ENCODE measurements at regions not wholly inside any gene's neighbourhood (a gene's known extent, or its start where the extent isn't known, plus 50 kb on each side); places are given as distances from the start of the nearest gene placed in this dataset.

DNA sequence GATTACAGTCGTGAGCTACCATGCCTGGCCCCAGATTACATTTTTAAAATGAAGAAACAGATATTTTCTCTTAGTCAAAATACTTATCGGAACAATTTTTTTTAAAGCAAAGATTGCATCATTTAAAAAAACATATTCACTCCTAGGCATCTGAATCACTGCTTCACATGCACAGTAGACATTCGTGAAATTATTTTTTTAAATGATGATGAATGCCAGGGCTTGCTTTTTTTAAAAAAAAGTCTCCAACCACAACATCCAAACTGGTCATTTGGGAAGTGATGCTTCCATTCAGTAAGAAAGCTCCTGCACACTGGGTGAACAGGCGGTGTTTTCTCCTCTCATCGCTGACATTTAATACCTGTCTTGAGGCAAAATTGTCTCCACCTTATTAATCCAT lies 223.0 kb upstream of the DMRT1 start (continued):
- no peak for TF ChIP-seq ZNF16 (tag by site-specific recombination; IDR thresholded peaks at IDR 0.05; ENCODE audit: low read depth)
- no peak for TF ChIP-seq ZNF211 (tag by site-specific recombination; IDR thresholded peaks at IDR 0.05; ENCODE audit: low read depth)
- TF ChIP-seq ZFP41 (tag by site-specific recombination; IDR thresholded peaks at IDR 0.05; ENCODE audit: borderline replicate concordance): no peak
- no peak for TF ChIP-seq MZF1 (tag by site-specific recombination; IDR thresholded peaks at IDR 0.05; ENCODE audit: borderline replicate concordance)
- TF ChIP-seq GLIS1 (tag by site-specific recombination; IDR thresholded peaks at IDR 0.05): no peak

GRCh38 chr9:621201-621855 lies 220.2 kb upstream of the DMRT1 start:
- TF ChIP-seq MYNN (tag by site-specific recombination; IDR thresholded peaks at IDR 0.05; ENCODE audit: borderline replicate concordance) (no peak), ZBTB1 (tag by site-specific recombination; IDR thresholded peaks at IDR 0.05) (no peak), SP2 (tag by site-specific recombination; IDR thresholded peaks at IDR 0.05) (no peak), ZNF416 (tag by site-specific recombination; IDR thresholded peaks at IDR 0.05) (no peak), ZNF48 (tag by site-specific recombination; IDR thresholded peaks at IDR 0.05) (no peak), ZNF830 (tag by site-specific recombination; IDR thresholded peaks at IDR 0.05; ENCODE audit: low read depth) (no peak), FEZF1 (tag by site-specific recombination; IDR thresholded peaks at IDR 0.05) (no peak), REPIN1 (tag by site-specific recombination; IDR thresholded peaks at IDR 0.05; ENCODE audit: low read depth) (no peak), ZNF132 (tag by site-specific recombination; IDR thresholded peaks at IDR 0.05; ENCODE audit: borderline replicate concordance) (no peak), YY1 (tag by site-specific recombination; IDR thresholded peaks at IDR 0.05) (no peak), ZNF394 (tag by site-specific recombination; IDR thresholded peaks at IDR 0.05; ENCODE audit: borderline replicate concordance) (no peak), SCRT2 (tag by site-specific recombination; IDR thresholded peaks at IDR 0.05) (no peak)
- TF ChIP-seq, protein P1, sequence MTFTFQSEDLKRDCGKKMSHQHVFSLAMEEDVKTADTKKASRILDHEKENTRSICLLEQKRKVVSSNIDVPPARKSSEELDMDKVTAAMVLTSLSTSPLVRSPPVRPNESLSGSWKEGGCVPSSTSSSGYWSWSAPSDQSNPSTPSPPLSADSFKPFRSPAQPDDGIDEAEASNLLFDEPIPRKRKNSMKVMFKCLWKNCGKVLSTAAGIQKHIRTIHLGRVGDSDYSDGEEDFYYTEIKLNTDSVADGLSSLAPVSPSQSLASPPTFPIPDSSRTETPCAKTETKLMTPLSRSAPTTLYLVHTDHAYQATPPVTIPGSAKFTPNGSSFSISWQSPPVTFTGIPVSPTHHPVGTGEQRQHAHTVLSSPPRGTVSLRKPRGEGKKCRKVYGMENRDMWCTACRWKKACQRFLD (tag by site-specific recombination; IDR thresholded peaks at IDR 0.05): no peak
- H3K4me1 ChIP-seq (ENCODE audit: control insufficient read depth, insufficient read depth, low read length): no peaks in the 10 kb centered on the region
- ChIA-PET CTCF (interaction anchor here (1.8 kb wide), 1 partner anchor 134 kb away, joined by 3 read pairs; no protein-coding TSS in a partner anchor), POLR2A (no interaction called here)
- H3K9me3 ChIP-seq (ENCODE audit: control insufficient read depth, insufficient read depth, low read depth, low read length): no peaks in the 10 kb centered on the region
- no peak overlapping the region for H3K4me3 ChIP-seq (ENCODE audit: low read depth, low read length)
- no peaks in the 10 kb centered on the region for H3K36me3 ChIP-seq (ENCODE audit: control insufficient read depth in 2 of 2, insufficient read depth in 1 of 2, low read length in 2 of 2)
- no peak overlapping the region for H3K27ac ChIP-seq (ENCODE audit: extremely low read depth, low read depth, low read length)

- POLR2A ChIA-PET: interaction anchor here (0.6 kb wide), 1 partner anchor 46 kb away, joined by 3 read pairs; no protein-coding TSS in a partner anchor
- CTCF ChIA-PET: interaction anchor here (0.6 to 1.1 kb wide), 3 partner anchors 10 to 284 kb away, joined by 3 to 4 read pairs (median 3); no protein-coding TSS in a partner anchor
- Histone ChIP-seq H3K9me3 (ENCODE audit: control insufficient read depth, insufficient read depth, low read depth, low read length) (no peaks in the 10 kb centered on the region), H3K4me1 (ENCODE audit: control insufficient read depth, insufficient read depth, low read length) (no peaks in the 10 kb centered on the region), H3K36me3 (ENCODE audit: control insufficient read depth in 2 of 2, insufficient read depth in 1 of 2, low read length in 2 of 2) (no peaks in the 10 kb centered on the region), H3K27ac (ENCODE audit: extremely low read depth, low read depth, low read length) (no peak overlapping the region), H3K4me3 (ENCODE audit: low read depth, low read length) (no peak overlapping the region)
- TF ChIP-seq GLI4 (tag by site-specific recombination; IDR thresholded peaks at IDR 0.05) (no peak), ZNF555 (tag by site-specific recombination; conservative IDR thresholded peaks at IDR 0.05) (no peak)
- TF ChIP-seq, protein P2, sequence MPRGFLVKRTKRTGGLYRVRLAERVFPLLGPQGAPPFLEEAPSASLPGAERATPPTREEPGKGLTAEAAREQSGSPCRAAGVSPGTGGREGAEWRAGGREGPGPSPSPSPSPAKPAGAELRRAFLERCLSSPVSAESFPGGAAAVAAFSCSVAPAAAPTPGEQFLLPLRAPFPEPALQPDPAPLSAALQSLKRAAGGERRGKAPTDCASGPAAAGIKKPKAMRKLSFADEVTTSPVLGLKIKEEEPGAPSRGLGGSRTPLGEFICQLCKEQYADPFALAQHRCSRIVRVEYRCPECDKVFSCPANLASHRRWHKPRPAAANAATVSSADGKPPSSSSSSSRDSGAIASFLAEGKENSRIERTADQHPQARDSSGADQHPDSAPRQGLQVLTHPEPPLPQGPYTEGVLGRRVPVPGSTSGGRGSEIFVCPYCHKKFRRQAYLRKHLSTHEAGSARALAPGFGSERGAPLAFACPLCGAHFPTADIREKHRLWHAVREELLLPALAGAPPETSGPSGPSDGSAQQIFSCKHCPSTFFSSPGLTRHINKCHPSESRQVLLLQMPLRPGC (tag by site-specific recombination; IDR thresholded peaks at IDR 0.05): no peak
- TF ChIP-seq, protein P3, sequence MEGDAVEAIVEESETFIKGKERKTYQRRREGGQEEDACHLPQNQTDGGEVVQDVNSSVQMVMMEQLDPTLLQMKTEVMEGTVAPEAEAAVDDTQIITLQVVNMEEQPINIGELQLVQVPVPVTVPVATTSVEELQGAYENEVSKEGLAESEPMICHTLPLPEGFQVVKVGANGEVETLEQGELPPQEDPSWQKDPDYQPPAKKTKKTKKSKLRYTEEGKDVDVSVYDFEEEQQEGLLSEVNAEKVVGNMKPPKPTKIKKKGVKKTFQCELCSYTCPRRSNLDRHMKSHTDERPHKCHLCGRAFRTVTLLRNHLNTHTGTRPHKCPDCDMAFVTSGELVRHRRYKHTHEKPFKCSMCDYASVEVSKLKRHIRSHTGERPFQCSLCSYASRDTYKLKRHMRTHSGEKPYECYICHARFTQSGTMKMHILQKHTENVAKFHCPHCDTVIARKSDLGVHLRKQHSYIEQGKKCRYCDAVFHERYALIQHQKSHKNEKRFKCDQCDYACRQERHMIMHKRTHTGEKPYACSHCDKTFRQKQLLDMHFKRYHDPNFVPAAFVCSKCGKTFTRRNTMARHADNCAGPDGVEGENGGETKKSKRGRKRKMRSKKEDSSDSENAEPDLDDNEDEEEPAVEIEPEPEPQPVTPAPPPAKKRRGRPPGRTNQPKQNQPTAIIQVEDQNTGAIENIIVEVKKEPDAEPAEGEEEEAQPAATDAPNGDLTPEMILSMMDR (tag by site-specific recombination; IDR thresholded peaks at IDR 0.05): no peak
- TF ChIP-seq, protein P4, sequence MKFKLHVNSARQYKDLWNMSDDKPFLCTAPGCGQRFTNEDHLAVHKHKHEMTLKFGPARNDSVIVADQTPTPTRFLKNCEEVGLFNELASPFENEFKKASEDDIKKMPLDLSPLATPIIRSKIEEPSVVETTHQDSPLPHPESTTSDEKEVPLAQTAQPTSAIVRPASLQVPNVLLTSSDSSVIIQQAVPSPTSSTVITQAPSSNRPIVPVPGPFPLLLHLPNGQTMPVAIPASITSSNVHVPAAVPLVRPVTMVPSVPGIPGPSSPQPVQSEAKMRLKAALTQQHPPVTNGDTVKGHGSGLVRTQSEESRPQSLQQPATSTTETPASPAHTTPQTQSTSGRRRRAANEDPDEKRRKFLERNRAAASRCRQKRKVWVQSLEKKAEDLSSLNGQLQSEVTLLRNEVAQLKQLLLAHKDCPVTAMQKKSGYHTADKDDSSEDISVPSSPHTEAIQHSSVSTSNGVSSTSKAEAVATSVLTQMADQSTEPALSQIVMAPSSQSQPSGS (tag by site-specific recombination; IDR thresholded peaks at IDR 0.05; ENCODE audit: low read depth): no peak
- TF ChIP-seq, protein P5, sequence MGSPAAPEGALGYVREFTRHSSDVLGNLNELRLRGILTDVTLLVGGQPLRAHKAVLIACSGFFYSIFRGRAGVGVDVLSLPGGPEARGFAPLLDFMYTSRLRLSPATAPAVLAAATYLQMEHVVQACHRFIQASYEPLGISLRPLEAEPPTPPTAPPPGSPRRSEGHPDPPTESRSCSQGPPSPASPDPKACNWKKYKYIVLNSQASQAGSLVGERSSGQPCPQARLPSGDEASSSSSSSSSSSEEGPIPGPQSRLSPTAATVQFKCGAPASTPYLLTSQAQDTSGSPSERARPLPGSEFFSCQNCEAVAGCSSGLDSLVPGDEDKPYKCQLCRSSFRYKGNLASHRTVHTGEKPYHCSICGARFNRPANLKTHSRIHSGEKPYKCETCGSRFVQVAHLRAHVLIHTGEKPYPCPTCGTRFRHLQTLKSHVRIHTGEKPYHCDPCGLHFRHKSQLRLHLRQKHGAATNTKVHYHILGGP (tag by site-specific recombination; IDR thresholded peaks at IDR 0.05): no peak
Observed at GRCh38 chr9:624935-625500, 216.5 kb upstream of the DMRT1 start.

Measured in HEK293 (cell line).